Tibial artery (tissue), 4 donors: ENCODE measurements at regions not wholly inside any gene's neighbourhood (a gene's known extent, or its start where the extent isn't known, plus 50 kb on each side); places are given as distances from the start of the nearest gene placed in this dataset.

Experiments
- DNase-seq, 2 donors: peaks; one replicate each; pipeline ENCODE4 v3.0.0-alpha.2; 2019
- H3K27ac ChIP-seq, 2 donors: fragments of 200-600 bp; sonication (generic) in 1 of 2; 1 replicate in 1 of 2; 2 replicates in 1 of 2; pipeline ENCODE4 v1.5.1; 2018 to 2019; ENCODE audit warnings: mild to moderate bottlenecking in 1 of 2
- H3K27me3 ChIP-seq, 2 donors: fragments of 200-600 bp; sonication (generic) in 1 of 2; one replicate each; pipeline versions ENCODE4 v1.5.1 to v1.6.0; 2016 to 2019
- H3K36me3 ChIP-seq, 3 donors: fragments of 200-600 bp; sonication (generic) in 2 of 3; one replicate each; pipeline ENCODE4 v1.5.1; 2016 to 2019; ENCODE audit warnings: mild to moderate bottlenecking in 2 of 3
- H3K4me1 ChIP-seq, 4 donors: fragments of 200-600 bp; sonication (generic) in 2 of 4; 1 replicate in 3 of 4; 2 replicates in 1 of 4; pipeline ENCODE4 v1.5.1; 2016 to 2019
- H3K4me3 ChIP-seq, 2 donors: fragments of 200-600 bp; sonication (generic) in 1 of 2; 1 replicate in 1 of 2; 2 replicates in 1 of 2; pipeline ENCODE4 v1.5.1; 2018 to 2019; ENCODE audit warnings: mild to moderate bottlenecking in 2 of 2
- H3K9me3 ChIP-seq, 3 donors: fragments of 200-600 bp; sonication (generic) in 1 of 3; one replicate each; pipeline ENCODE4 v1.5.1; 2016 to 2019
- CTCF ChIP-seq, 2 experiments: fragments of 200-600 bp in 1 of 2; fragments of 450-650 bp in 1 of 2; IDR thresholded peaks; one replicate each; pipeline ENCODE4 v1.5.1; 2017 to 2019; ENCODE audit warnings: antibody characterized with exemption in 2 of 2, mild to moderate bottlenecking in 1 of 2, moderate library complexity in 1 of 2
- intact Hi-C: fragments of 100-400 bp; cut with DNase I; formaldehyde crosslinking; loops from one replicate; pipeline ENCODE4 v1.15.0; 2023; ENCODE audit warnings: low total_unique reads

- H3K9me3 ChIP-seq = no peaks in the 10 kb centered on the region
- TF ChIP-seq CTCF (IDR thresholded peaks at IDR 0.05) = no peak
- no peaks in the 10 kb centered on the region for H3K36me3 ChIP-seq
- H3K27ac ChIP-seq = no peak overlapping the region
- H3K4me1 ChIP-seq = no peaks in the 10 kb centered on the region
- intact Hi-C loops = no loop called here
- no peak for DNase-seq
- no peaks in the 10 kb centered on the region for H3K27me3 ChIP-seq
- no peak overlapping the region for H3K4me3 ChIP-seq
These were observed 215.3 kb upstream of the CDH19 start for GRCh38 chr18:66819235-66819634.

GRCh38 chr18:66813138-66813537 is 209.2 kb upstream of the CDH19 start:
- TF ChIP-seq CTCF (IDR thresholded peaks at IDR 0.05) = no peak
- no peaks in the 10 kb centered on the region for H3K27me3 ChIP-seq

GRCh38 chr18:66795051-66795450 is 191.2 kb upstream of the CDH19 start:
- no peaks in the 10 kb centered on the region for H3K36me3 ChIP-seq
- DNase-seq = no peak
- H3K4me3 ChIP-seq = no peak overlapping the region
- H3K27ac ChIP-seq = no peak overlapping the region
- no peak for TF ChIP-seq CTCF (IDR thresholded peaks at IDR 0.05)
- H3K9me3 ChIP-seq = no peaks in the 10 kb centered on the region
- no peaks in the 10 kb centered on the region for H3K27me3 ChIP-seq
- intact Hi-C loops = no loop called here
- H3K4me1 ChIP-seq = no peaks in the 10 kb centered on the region

More at GRCh38 chr18:66813138-66813537, 209.2 kb upstream of the CDH19 start:
- Histone ChIP-seq H3K36me3 (no peaks in the 10 kb centered on the region), H3K4me3 (no peak overlapping the region), H3K27ac (no peak overlapping the region), H3K9me3 (no peaks in the 10 kb centered on the region), H3K4me1 (no peaks in the 10 kb centered on the region)
- no peak for DNase-seq
- intact Hi-C loops = no loop called here

GRCh38 chr18:66792466-66792865 is 188.6 kb upstream of the CDH19 start:
- Histone ChIP-seq H3K27ac (no peak overlapping the region), H3K4me3 (no peak overlapping the region), H3K27me3 (no peaks in the 10 kb centered on the region), H3K36me3 (no peaks in the 10 kb centered on the region), H3K4me1 (no peaks in the 10 kb centered on the region), H3K9me3 (no peaks in the 10 kb centered on the region)
- no peak for DNase-seq
- intact Hi-C loops = no loop called here
- no peak for TF ChIP-seq CTCF (IDR thresholded peaks at IDR 0.05)

GRCh38 chr18:66780609-66781008 is 176.7 kb upstream of the CDH19 start:
- Histone ChIP-seq H3K36me3 (no peaks in the 10 kb centered on the region), H3K27me3 (no peaks in the 10 kb centered on the region), H3K4me1 (no peaks in the 10 kb centered on the region), H3K27ac (no peak overlapping the region), H3K4me3 (no peak overlapping the region), H3K9me3 (no peaks in the 10 kb centered on the region)
- intact Hi-C loops = no loop called here
- DNase-seq = no peak
- TF ChIP-seq CTCF (IDR thresholded peaks at IDR 0.05) = no peak

GRCh38 chr18:66778048-66778447 is 174.2 kb upstream of the CDH19 start:
- Histone ChIP-seq H3K9me3 (no peaks in the 10 kb centered on the region), H3K36me3 (no peaks in the 10 kb centered on the region), H3K27ac (no peak overlapping the region), H3K4me3 (no peak overlapping the region), H3K27me3 (no peaks in the 10 kb centered on the region), H3K4me1 (no peaks in the 10 kb centered on the region)
- no peak for TF ChIP-seq CTCF (IDR thresholded peaks at IDR 0.05)
- no peak for DNase-seq
- intact Hi-C loops = no loop called here
